ENCODE measurements at regions not wholly inside any gene's neighbourhood (a gene's known extent, or its start where the extent isn't known, plus 50 kb on each side); places are given as distances from the start of the nearest gene placed in this dataset.

DNA sequence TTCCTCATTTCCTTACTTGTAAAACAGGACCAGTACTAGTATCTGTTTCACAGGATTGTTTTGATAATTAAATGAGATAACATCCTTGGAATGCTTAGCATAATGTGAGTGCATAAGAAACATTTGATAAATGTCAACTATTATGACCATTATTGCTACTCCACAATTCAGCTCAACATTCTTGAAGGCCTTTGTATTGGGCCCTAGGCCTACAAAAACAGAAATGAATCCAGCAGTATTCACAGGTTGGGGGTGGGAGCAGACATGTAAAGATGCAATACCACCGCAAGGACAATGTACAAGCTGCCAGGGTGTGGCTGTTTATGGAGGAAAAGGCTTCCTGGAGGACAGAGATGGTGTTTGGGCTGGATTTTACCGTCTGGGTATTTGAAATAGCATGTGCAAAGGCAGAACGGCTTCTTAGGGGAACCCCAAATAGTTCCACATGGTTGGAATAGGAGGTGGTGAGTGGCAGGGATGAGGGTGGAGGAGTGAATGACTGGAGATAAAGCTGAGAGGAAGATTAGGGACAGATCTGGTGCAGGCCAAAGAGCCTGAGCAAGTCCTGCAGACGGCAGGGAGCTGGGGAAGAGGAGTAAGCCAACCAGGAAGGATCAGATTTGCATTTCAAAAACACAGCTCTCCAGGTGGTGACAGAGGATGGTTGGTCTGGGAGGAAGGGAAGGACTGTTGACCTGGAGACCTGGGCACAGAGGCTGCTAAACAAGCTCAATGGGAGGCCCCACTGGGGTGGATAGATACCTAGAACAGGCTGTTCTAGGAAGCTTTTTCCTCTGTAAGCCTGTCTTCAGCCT is 57.0 kb upstream of the EPB41L1 start:
- TF ChIP-seq, protein P1, sequence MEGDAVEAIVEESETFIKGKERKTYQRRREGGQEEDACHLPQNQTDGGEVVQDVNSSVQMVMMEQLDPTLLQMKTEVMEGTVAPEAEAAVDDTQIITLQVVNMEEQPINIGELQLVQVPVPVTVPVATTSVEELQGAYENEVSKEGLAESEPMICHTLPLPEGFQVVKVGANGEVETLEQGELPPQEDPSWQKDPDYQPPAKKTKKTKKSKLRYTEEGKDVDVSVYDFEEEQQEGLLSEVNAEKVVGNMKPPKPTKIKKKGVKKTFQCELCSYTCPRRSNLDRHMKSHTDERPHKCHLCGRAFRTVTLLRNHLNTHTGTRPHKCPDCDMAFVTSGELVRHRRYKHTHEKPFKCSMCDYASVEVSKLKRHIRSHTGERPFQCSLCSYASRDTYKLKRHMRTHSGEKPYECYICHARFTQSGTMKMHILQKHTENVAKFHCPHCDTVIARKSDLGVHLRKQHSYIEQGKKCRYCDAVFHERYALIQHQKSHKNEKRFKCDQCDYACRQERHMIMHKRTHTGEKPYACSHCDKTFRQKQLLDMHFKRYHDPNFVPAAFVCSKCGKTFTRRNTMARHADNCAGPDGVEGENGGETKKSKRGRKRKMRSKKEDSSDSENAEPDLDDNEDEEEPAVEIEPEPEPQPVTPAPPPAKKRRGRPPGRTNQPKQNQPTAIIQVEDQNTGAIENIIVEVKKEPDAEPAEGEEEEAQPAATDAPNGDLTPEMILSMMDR (IDR thresholded peaks at IDR 0.05; ENCODE audit: extremely low read depth, missing control alignments): no peak
- DNase-seq (ENCODE audit: low spot score): no peak

DNA sequence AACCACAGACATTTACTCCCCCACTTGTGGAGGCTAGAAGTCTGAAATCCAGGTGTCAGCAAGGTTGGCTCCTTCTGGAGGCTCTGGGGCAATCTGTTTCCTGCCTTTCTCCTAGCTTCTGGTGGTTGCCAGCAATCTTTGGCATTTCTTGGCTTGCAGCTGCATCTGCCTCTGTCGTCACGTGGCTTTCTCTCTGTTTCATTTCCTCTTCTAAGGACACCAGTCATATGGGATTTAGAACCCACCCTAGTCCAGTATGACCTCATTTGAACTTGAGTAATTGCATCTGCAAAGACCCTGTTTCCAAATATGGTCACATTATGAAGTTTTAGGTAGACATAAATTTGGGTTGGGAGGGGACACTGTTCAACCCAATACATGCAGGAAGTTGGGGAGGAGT is 56.2 kb upstream of the EPB41L1 start:
- TF ChIP-seq, protein P1 (IDR thresholded peaks at IDR 0.05; ENCODE audit: extremely low read depth, missing control alignments): no peak
- peak; percentile 56 for DNase-seq (ENCODE audit: low spot score)

DNA sequence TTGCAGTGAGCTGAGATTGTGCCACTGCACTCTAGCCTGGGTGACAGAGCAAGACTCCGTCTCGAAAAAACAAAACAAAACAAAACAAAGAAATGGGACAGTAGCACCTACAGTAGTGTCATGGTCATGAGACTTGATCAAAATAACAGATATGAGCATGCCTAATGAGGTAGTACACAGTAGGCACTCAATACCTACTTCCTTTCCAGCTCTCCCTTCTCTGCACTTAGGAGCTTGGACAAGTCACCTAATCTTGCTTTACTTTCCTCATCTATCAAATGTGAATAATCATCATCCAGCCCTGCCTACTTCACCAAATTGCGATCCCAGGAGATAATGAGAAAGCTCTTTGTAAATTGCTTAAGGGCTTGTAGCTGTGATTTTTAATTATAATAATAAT is 55.4 kb upstream of the EPB41L1 start:
- TF ChIP-seq, protein P1 (IDR thresholded peaks at IDR 0.05; ENCODE audit: extremely low read depth, missing control alignments): no peak
- no peak for DNase-seq (ENCODE audit: low spot score)

DNA sequence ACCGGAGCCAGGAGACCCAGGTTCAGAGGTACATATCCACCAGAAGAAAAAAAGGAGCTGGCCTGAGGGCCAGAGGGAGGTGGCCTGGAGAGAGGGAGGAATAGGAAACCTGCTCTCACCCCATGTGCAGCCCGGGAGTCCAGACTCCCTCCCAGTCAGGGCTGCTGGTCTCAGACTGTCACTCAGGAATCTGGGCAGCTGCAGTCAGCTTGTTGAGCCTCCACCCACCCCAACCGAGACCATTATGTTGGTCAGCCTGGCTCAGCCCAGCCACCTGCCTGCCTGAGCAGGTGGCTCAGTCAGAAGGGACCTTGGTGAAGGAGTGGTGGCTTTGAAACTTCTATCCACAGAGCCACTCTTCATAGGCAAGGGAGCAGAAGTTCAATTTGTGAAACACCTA is 53.3 kb upstream of the EPB41L1 start:
- TF ChIP-seq, protein P1 (IDR thresholded peaks at IDR 0.05; ENCODE audit: extremely low read depth, missing control alignments): no peak

DNA sequence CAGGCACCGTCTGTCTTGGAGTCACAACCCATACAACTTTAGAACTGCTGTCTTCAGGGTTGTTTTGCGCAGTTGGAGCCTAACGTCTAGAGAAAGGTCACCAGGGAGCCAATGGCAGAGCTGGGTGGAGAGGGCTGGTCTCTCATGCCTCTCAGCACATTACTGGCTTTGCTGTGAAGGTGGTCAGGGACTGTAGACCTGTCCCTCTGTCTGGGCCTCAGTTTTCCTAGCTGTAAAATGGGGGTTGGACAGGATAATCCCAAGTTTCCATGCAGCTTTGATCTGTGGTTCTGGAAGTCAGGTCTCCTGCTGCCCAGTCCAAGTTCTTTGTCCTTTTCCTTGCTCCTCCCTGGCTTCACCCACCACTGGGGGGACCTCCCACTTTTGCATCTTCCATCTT is 52.2 kb upstream of the EPB41L1 start:
- no peak for DNase-seq (ENCODE audit: low spot score)
- TF ChIP-seq, protein P1 (IDR thresholded peaks at IDR 0.05; ENCODE audit: extremely low read depth, missing control alignments): no peak

More for the DNA sequence above, 53.3 kb upstream of the EPB41L1 start:
- no peak for DNase-seq (ENCODE audit: low spot score)

DNA sequence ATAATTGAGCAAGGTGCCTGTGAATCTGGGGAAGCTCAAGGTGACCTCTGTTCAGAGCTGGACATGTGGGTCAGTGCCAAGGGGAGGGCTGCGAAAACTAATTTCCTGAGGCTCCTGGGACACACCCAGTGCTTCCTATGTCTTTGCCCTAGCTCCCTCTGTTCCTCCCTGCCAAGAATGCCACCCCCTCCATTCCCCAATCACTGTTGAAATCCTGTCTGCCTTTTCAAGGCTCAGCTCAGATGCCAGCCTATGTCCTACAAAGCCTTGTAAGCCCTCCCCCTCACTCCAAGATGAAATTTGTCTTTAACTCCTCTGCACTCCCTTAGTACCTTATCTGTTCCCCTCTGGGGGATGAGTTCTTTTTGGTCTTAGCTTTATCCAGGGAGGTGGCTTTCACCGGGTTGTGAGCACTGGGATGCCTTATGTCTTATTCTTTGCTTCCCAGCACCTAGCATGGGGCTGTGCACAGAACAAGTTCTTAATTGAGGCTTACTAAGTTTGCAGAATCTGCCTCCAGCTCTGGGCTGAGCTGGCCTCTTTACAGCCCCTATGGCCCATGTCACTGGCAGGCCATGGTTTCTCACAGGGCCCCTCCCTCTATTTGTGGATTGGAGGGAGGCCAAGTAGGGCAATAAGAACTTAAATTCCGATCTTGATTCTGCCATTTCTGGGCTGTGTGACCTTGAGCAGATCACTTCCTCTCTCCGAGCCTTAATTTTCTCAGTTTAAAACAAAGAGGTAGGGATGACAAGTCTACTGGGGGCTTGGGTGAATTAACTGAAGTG is 51.5 kb upstream of the EPB41L1 start:
- TF ChIP-seq, protein P1 (IDR thresholded peaks at IDR 0.05; ENCODE audit: extremely low read depth, missing control alignments): no peak
- no peak for DNase-seq (ENCODE audit: low spot score)

DNA sequence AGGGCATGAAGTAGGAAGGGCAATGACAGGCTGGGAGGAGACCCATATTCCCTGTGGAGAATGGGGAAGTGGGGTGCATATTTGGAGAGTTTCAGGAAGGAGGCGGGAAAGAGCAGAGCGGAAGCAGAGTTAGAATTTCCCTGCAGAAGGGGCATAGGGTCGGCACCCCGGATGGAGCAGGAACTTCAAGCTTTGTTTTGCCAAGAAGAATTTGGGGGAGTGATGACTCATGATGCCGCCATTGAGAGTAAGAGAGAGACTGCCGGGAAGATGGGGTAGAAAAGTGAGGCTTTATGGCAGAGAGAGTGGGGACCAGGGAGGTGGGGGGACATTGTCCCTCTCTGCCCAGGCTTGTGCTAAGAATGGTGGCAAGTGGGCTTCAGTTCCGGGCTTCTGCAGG is 50.3 kb upstream of the EPB41L1 start:
- TF ChIP-seq, protein P1 (IDR thresholded peaks at IDR 0.05; ENCODE audit: extremely low read depth, missing control alignments): no peak
- no peak for DNase-seq (ENCODE audit: low spot score)
